CD4-positive, alpha-beta T cell (primary cell): ENCODE measurements at regions not wholly inside any gene's neighbourhood (a gene's known extent, or its start where the extent isn't known, plus 50 kb on each side); places are given as distances from the start of the nearest gene placed in this dataset.
"Not testable (repeated sequence)": the region's sequence is repeated elsewhere in the genome, so short reads cannot be mapped to it uniquely, and the experiment has no call there.

ENCODE experiments used
- ATAC-seq: fragments of 200-7000 bp; cut with Tn5 transposase; one replicate; pipeline ENCODE4 v1.10.0; 2022; ENCODE audit warnings: mild to moderate bottlenecking; ENCODE audit not compliant: poor library complexity
- CTCF ChIA-PET: fragments of 350-600 bp; sonication (Branson Sonifier 250); formaldehyde crosslinking; loops from one replicate; lab custom pipeline; 2021; ENCODE audit warnings: antibody characterized with exemption, inconsistent platforms; lab: Charles Lee
- POLR2A ChIA-PET: fragments of 350-600 bp; sonication (Branson Sonifier 250); formaldehyde crosslinking; loops from one replicate; lab custom pipeline; 2021; ENCODE audit warnings: antibody characterized with exemption, inconsistent platforms; lab: Charles Lee
- DNase-seq, 14 experiments: peaks; one replicate each; pipeline ENCODE4 v3.0.0-alpha.2; 2013 to 2020; ENCODE audit warnings: mixed read lengths in 2 of 14
- H3K27ac ChIP-seq, 2 donors: one replicate each; pipeline versions ENCODE4 v1.5.1 to v1.7.0; 2013; ENCODE audit warnings: low read length in 2 of 2, low read depth in 1 of 2, mild to moderate bottlenecking in 1 of 2
- H3K27me3 ChIP-seq, 2 experiments: 1 replicate in 1 of 2; 2 replicates in 1 of 2; pipeline versions ENCODE4 v1.6.1 to v1.7.0; 2013; ENCODE audit warnings: low read length in 2 of 2, control low read depth in 1 of 2, mild to moderate bottlenecking in 1 of 2, moderate library complexity in 1 of 2; ENCODE audit not compliant: insufficient read depth in 2 of 2, control insufficient read depth in 1 of 2
- H3K36me3 ChIP-seq: one replicate; pipeline ENCODE4 v1.6.1; 2013; ENCODE audit warnings: low read length, control low read depth; ENCODE audit not compliant: insufficient read depth
- H3K4me1 ChIP-seq: one replicate; pipeline ENCODE4 v1.6.1; 2013; ENCODE audit warnings: low read length, control low read depth; ENCODE audit not compliant: insufficient read depth
- H3K4me3 ChIP-seq: one replicate; pipeline ENCODE4 v1.5.1; 2013; ENCODE audit warnings: mild to moderate bottlenecking, low read length, moderate library complexity
- H3K9me3 ChIP-seq, 2 experiments: 1 replicate in 1 of 2; 2 replicates in 1 of 2; pipeline versions ENCODE4 v1.6.1 to v1.7.0; 2013; ENCODE audit warnings: low read length in 2 of 2, mild to moderate bottlenecking in 2 of 2, control low read depth in 1 of 2, moderate library complexity in 1 of 2; ENCODE audit not compliant: control insufficient read depth in 1 of 2, insufficient read depth in 1 of 2
- H3K27ac Mint-ChIP-seq: one replicate; pipeline ENCODE4 v1.8.0; 2020; ENCODE audit warnings: mixed read lengths
- H3K27me3 Mint-ChIP-seq: one replicate; pipeline ENCODE4 v1.8.0; 2021; ENCODE audit warnings: mixed read lengths
- H3K36me3 Mint-ChIP-seq: one replicate; pipeline ENCODE4 v1.8.0; 2021; ENCODE audit warnings: low read depth, mixed read lengths
- H3K4me1 Mint-ChIP-seq: one replicate; pipeline ENCODE4 v1.8.0; 2021; ENCODE audit warnings: low read depth, mixed read lengths
- H3K4me3 Mint-ChIP-seq: one replicate; pipeline ENCODE4 v1.8.0; 2020; ENCODE audit warnings: mild to moderate bottlenecking, mixed read lengths
- H3K9me3 Mint-ChIP-seq: one replicate; pipeline ENCODE4 v1.8.0; 2020; ENCODE audit warnings: mixed read lengths
- CTCF ChIP-seq: fragments of 200-600 bp; IDR thresholded peaks from one replicate; pipeline ENCODE4 v1.8.0; 2022; ENCODE audit warnings: antibody characterized with exemption, mild to moderate bottlenecking
- intact Hi-C, 2 experiments: fragments of 100-400 bp; cut with DNase I in 1 of 2; cut with micrococcal nuclease in 1 of 2; formaldehyde crosslinking; loops; one replicate each; pipeline versions ENCODE4 v1.15.1 to v1.9.0; 2023 to 2025; cut with DNase I, micrococcal nuclease

- peaks cover 0 to 4% of the 10 kb centered on the region in 2 experiments for H3K9me3 ChIP-seq
- ChIA-PET POLR2A (no interaction called here), CTCF (no interaction called here)
- no peak for TF ChIP-seq CTCF
- H3K27me3 Mint-ChIP-seq = no peaks in the 10 kb centered on the region
- DNase-seq (no peak), ATAC-seq (no peak)
- no peak overlapping the region for H3K4me3 Mint-ChIP-seq
- no peak overlapping the region for H3K4me3 ChIP-seq
- intact Hi-C loops = no loop called here
- no peaks in the 10 kb centered on the region for H3K36me3 ChIP-seq
- peaks cover 5% of the 10 kb centered on the region for H3K9me3 Mint-ChIP-seq
- no peaks in the 10 kb centered on the region for H3K27me3 ChIP-seq
- H3K4me1 ChIP-seq = no peaks in the 10 kb centered on the region
- H3K27ac Mint-ChIP-seq = no peak overlapping the region
- no peaks in the 10 kb centered on the region for H3K36me3 Mint-ChIP-seq
- H3K4me1 Mint-ChIP-seq = no peaks in the 10 kb centered on the region
- no peak overlapping the region for H3K27ac ChIP-seq
These were observed 644.4 kb upstream of the MDGA2 start for GRCh38 chr14:48319823-48320222.

DNA sequence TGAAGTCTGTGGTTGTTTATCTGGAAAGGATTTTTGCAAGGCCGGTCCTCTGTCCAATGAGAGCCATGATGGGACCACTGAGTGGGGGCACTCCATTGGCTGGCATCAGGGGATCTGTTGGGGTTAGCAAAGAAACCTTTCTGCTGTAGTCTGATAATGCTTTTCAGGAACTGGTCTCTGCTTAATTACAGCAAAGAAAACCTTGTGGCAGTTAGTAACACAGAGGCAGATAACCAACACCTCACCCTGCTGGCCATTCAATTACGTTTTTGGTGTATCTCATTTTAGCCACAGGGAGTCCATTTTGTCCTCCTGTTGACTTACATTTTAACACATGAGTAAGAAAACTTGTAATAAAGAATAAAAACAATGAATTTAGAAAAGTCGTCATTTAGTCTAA is 629.3 kb upstream of the MDGA2 start:
- Mint-ChIP-seq H3K4me3 (no peak overlapping the region), H3K27ac (no peak overlapping the region), H3K36me3 (no peaks in the 10 kb centered on the region), H3K27me3 (no peaks in the 10 kb centered on the region), H3K9me3 (peaks cover 6% of the 10 kb centered on the region), H3K4me1 (no peaks in the 10 kb centered on the region)
- ChIA-PET CTCF (no interaction called here), POLR2A (no interaction called here)
- DNase-seq (no peak), ATAC-seq (no peak)
- Histone ChIP-seq H3K36me3 (no peaks in the 10 kb centered on the region), H3K4me1 (no peaks in the 10 kb centered on the region), H3K27me3 (no peaks in the 10 kb centered on the region), H3K4me3 (no peak overlapping the region), H3K27ac (no peak overlapping the region), H3K9me3 (no peaks in the 10 kb centered on the region)
- TF ChIP-seq CTCF = no peak
- intact Hi-C loops = no loop called here

DNA sequence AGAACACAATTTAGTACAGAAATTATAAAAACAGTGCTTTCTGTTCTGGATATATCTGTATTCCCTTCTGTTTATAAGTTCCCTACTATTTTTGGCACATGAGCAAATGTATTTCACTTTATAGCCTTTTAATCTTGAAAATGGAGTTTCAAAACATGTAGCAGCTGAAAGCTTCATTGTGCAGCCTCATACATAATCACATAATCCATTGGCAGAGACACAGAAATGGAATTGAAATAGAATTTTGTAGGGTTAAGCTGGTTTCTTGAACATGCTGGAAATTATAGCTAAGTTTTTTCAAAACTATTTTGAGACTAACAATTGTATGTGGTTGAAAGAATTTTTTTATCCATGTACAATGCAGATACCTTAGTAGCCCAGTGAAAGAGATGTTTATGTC is 614.3 kb upstream of the MDGA2 start:
- ChIA-PET POLR2A (no interaction called here), CTCF (no interaction called here)
- TF ChIP-seq CTCF = no peak
- intact Hi-C loops = no loop called here
- H3K36me3 ChIP-seq = no peaks in the 10 kb centered on the region
- no peaks in the 10 kb centered on the region for H3K4me1 ChIP-seq
- Mint-ChIP-seq H3K27ac (no peak overlapping the region), H3K4me3 (no peak overlapping the region), H3K9me3 (peaks cover 3% of the 10 kb centered on the region), H3K36me3 (no peaks in the 10 kb centered on the region), H3K27me3 (no peaks in the 10 kb centered on the region), H3K4me1 (no peaks in the 10 kb centered on the region)
- peaks cover 0 to 5% of the 10 kb centered on the region in 2 experiments for H3K9me3 ChIP-seq
- ATAC-seq (no peak), DNase-seq (no peak)
- H3K27ac ChIP-seq = no peak overlapping the region
- H3K4me3 ChIP-seq = no peak overlapping the region
- no peaks in the 10 kb centered on the region for H3K27me3 ChIP-seq

- DNase-seq, H3K27me3 Mint-ChIP-seq, POLR2A ChIA-PET, H3K27me3 ChIP-seq, H3K4me3 Mint-ChIP-seq, H3K9me3 Mint-ChIP-seq, H3K4me3 ChIP-seq, H3K4me1 Mint-ChIP-seq, H3K36me3 Mint-ChIP-seq, CTCF ChIA-PET, H3K4me1 ChIP-seq, H3K27ac ChIP-seq, ATAC-seq, H3K36me3 ChIP-seq, intact Hi-C loops, H3K9me3 ChIP-seq, H3K27ac Mint-ChIP-seq: not testable (repeated sequence)
These were observed 609.8 kb upstream of the MDGA2 start for GRCh38 chr14:48285217-48285616.
